ENCODE measurements at regions not wholly inside any gene's neighbourhood (a gene's known extent, or its start where the extent isn't known, plus 50 kb on each side); places are given as distances from the start of the nearest gene placed in this dataset.

DNA sequence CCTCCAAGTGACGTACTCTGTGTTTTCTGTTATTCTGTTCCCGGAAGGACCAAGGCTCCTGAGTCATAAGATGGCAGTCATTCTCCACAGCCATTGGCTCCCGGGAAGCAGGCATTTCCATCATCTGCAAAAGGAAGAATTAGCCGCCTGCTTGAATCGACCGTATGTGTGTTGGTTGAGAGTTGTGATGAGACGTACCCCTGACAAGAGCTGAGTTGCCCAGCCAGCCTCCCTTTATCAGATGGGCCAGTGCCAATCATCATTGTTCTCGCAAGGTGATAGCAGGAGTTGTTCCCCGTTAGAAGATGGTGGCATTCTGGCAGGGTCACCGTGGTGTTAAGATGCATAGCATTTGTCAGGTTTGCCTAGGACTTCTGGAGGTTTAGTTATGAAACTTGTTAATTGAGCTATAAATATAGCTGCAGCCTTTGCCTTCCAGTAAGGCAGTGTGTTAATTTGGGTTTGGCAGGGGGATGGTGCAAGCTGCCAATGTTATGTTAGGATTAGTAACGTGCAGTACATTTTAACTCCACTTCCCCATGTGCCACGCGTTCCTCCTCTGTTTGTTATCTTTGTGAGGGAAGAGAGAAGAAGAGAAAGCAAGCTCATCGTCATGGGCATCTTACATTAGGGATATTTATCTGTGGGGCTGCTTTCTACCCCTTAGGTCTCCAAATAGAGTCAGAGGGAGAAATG, 652.7 kb upstream of the FANCL start:
- TF ChIP-seq POLR2A (IDR thresholded peaks at IDR 0.05; ENCODE audit: low read length) (no peak), GATA1 (IDR thresholded peaks at IDR 0.05; ENCODE audit: low read depth, low read length) (no peak)
